Panc1 (cell line): ENCODE measurements at regions not wholly inside any gene's neighbourhood (a gene's known extent, or its start where the extent isn't known, plus 50 kb on each side); places are given as distances from the start of the nearest gene placed in this dataset.

Experiments
- ATAC-seq: fragments of 200-7000 bp; cut with Tn5 transposase; 2 replicates; pipeline ENCODE4 v1.9.1; 2020; ENCODE audit warnings: mild to moderate bottlenecking, moderate library complexity
- BruUV-seq: library from RNA; stranded (reverse); fragments of 400-500 nt; replicated peaks from 2 replicates; lab custom pipeline; 2021; lab: Mats Ljungman, UMichigan
- CTCF ChIA-PET: fragments of 300-600 bp; sonication (Branson Sonifier 250); formaldehyde crosslinking; loops from one replicate; lab custom pipeline; 2022; ENCODE audit warnings: antibody characterized with exemption; lab: Charles Lee
- POLR2A ChIA-PET: fragments of 300-600 bp; sonication (Branson Sonifier 250); formaldehyde crosslinking; loops from one replicate; lab custom pipeline; 2022; ENCODE audit warnings: antibody characterized with exemption; lab: Charles Lee
- DNase-seq: peaks from one replicate; pipeline ENCODE4 v3.0.0-alpha.2; 2010; ENCODE audit warnings: low read depth, low spot score
- H3K27ac ChIP-seq: 2 replicates; pipeline ENCODE4 v1.5.1; 2011; ENCODE audit warnings: mild to moderate bottlenecking, low read length, inconsistent platforms
- H3K27me3 ChIP-seq: fragments of 200-500 bp; sonication (Bioruptor generic); 2 replicates; pipeline ENCODE4 v1.6.0; 2014; ENCODE audit warnings: low read length, inconsistent platforms; ENCODE audit not compliant: control insufficient read depth, insufficient read depth
- H3K36me3 ChIP-seq: fragments of 200-500 bp; sonication (Bioruptor generic); 2 replicates; pipeline ENCODE4 v1.5.1; 2014; ENCODE audit warnings: inconsistent platforms, mild to moderate bottlenecking, low read length, moderate library complexity; ENCODE audit not compliant: control insufficient read depth, insufficient read depth
- H3K4me1 ChIP-seq: 2 replicates; pipeline ENCODE4 v1.5.1; 2011; ENCODE audit warnings: inconsistent platforms, mild to moderate bottlenecking, low read length, moderate library complexity; ENCODE audit not compliant: control insufficient read depth, insufficient read depth
- H3K4me3 ChIP-seq, 2 experiments: 2 replicates each; pipeline ENCODE4 v1.5.1; 2011 to 2012; ENCODE audit warnings: low read depth in 2 of 2, low read length in 2 of 2, mild to moderate bottlenecking in 2 of 2, inconsistent platforms in 1 of 2, moderate library complexity in 1 of 2
- H3K9me3 ChIP-seq: fragments of 200-500 bp; sonication (Bioruptor generic); 2 replicates; pipeline ENCODE4 v1.5.1; 2014; ENCODE audit warnings: low read depth, mild to moderate bottlenecking, inconsistent platforms, low read length, moderate library complexity; ENCODE audit not compliant: control insufficient read depth, insufficient read depth
- CTCF ChIP-seq: fragments of 450-650 bp; IDR thresholded peaks from 2 replicates; pipeline ENCODE4 v1.5.1; 2017; ENCODE audit warnings: mild to moderate bottlenecking
- POLR2AphosphoS5 ChIP-seq: IDR thresholded peaks from 2 replicates; pipeline ENCODE4 v1.6.1; 2012; ENCODE audit warnings: mild to moderate bottlenecking, low read depth, low read length, moderate library complexity
- REST ChIP-seq, 2 experiments: IDR thresholded peaks; 2 replicates each; pipeline ENCODE4 v1.6.1; 2011 to 2012; ENCODE audit warnings: low read depth in 2 of 2, control low read depth in 1 of 2, low read length in 1 of 2, mild to moderate bottlenecking in 1 of 2, moderate library complexity in 1 of 2; ENCODE audit not compliant: insufficient read depth in 1 of 2
- SIN3A ChIP-seq: IDR thresholded peaks from 2 replicates; pipeline ENCODE4 v1.6.1; 2012; ENCODE audit warnings: low read depth, mild to moderate bottlenecking, low read length, moderate library complexity, borderline replicate concordance; ENCODE audit not compliant: insufficient read depth
- TCF7L2 ChIP-seq: IDR thresholded peaks from 2 replicates; pipeline ENCODE4 v1.6.1; 2011; ENCODE audit warnings: mild to moderate bottlenecking, low read depth, low read length, inconsistent platforms
- in situ Hi-C: cut with HindIII; loops from 2 replicates; pipeline ENCODE4 v1.10.0; 2016; ENCODE audit warnings: low sequenced_read_pairs, low pct_unique_long_range_greater_than_20kb
- intact Hi-C: fragments of 100-400 bp; cut with micrococcal nuclease; formaldehyde crosslinking; loops from one replicate; pipeline ENCODE4 v1.10.0; 2022; ENCODE audit not compliant: unreplicated experiment

GRCh38 chr10:83754857-83755256 lies 384.5 kb upstream of the GHITM start:
- Histone ChIP-seq H3K4me1 (no peaks in the 10 kb centered on the region), H3K36me3 (no peaks in the 10 kb centered on the region), H3K27ac (no peak overlapping the region), H3K4me3 (no peak overlapping the region), H3K27me3 (no peaks in the 10 kb centered on the region), H3K9me3 (no peaks in the 10 kb centered on the region; the same call in 1 of the 2 replicates)
- ChIA-PET CTCF (no interaction called here), POLR2A (no interaction called here)
- TF ChIP-seq TCF7L2 (no peak), CTCF (no peak), REST (IDR thresholded peaks at IDR 0.05; ENCODE audit: insufficient read depth in 1 of 2, low read depth in 2 of 2, low read length in 1 of 2) (no peak), SIN3A (no peak), POLR2AphosphoS5 (no peak)
- BruUV-seq: no TSS peak
- intact Hi-C loops: no loop called here
- ATAC-seq (no peak), DNase-seq (no peak)
- in situ Hi-C loops: no loop called here

- Histone ChIP-seq H3K36me3 (no peaks in the 10 kb centered on the region), H3K4me3 (no peak overlapping the region), H3K27ac (no peak overlapping the region), H3K9me3 (no peaks in the 10 kb centered on the region), H3K4me1 (no peaks in the 10 kb centered on the region), H3K27me3 (no peaks in the 10 kb centered on the region)
- ChIA-PET CTCF (no interaction called here), POLR2A (no interaction called here)
- ATAC-seq (no peak), DNase-seq (no peak)
- no TSS peak for BruUV-seq
- intact Hi-C loops: no loop called here
- TF ChIP-seq SIN3A: no peak
- TF ChIP-seq TCF7L2: no peak
- TF ChIP-seq POLR2AphosphoS5: no peak
- in situ Hi-C loops: no loop called here
Measured at GRCh38 chr10:83760142-83760541, 379.2 kb upstream of the GHITM start.

GRCh38 chr10:83764666-83765065 lies 374.6 kb upstream of the GHITM start:
- Histone ChIP-seq H3K27ac (no peak overlapping the region), H3K4me1 (no peaks in the 10 kb centered on the region), H3K4me3 (no peak overlapping the region), H3K27me3 (no peaks in the 10 kb centered on the region), H3K36me3 (no peaks in the 10 kb centered on the region), H3K9me3 (no peaks in the 10 kb centered on the region; the same call in 1 of the 2 replicates)
- BruUV-seq: no TSS peak
- in situ Hi-C loops: no loop called here
- DNase-seq: no peak
- intact Hi-C loops: no loop called here
- ChIA-PET CTCF (no interaction called here), POLR2A (no interaction called here)
- no peak for TF ChIP-seq CTCF
- no peak for TF ChIP-seq TCF7L2
- no peak for TF ChIP-seq SIN3A
- no peak for TF ChIP-seq REST (IDR thresholded peaks at IDR 0.05; ENCODE audit: insufficient read depth in 1 of 2, low read depth in 2 of 2, low read length in 1 of 2)
- no peak for TF ChIP-seq POLR2AphosphoS5
- no peak for ATAC-seq
